GM21390 (cell line): ENCODE measurements at regions not wholly inside any gene's neighbourhood (a gene's known extent, or its start where the extent isn't known, plus 50 kb on each side); places are given as distances from the start of the nearest gene placed in this dataset.
A peak's percentile ranks its signal among the peaks of the same experiment; 100 is the strongest.
"Not testable (repeated sequence)": the region's sequence is repeated elsewhere in the genome, so short reads cannot be mapped to it uniquely, and the experiment has no call there.

Experiments
- ATAC-seq: cut with Tn5 transposase; IDR thresholded peaks from one replicate; pipeline ENCODE4 v1.9.1; 2021; ENCODE audit not compliant: unreplicated experiment

DNA sequence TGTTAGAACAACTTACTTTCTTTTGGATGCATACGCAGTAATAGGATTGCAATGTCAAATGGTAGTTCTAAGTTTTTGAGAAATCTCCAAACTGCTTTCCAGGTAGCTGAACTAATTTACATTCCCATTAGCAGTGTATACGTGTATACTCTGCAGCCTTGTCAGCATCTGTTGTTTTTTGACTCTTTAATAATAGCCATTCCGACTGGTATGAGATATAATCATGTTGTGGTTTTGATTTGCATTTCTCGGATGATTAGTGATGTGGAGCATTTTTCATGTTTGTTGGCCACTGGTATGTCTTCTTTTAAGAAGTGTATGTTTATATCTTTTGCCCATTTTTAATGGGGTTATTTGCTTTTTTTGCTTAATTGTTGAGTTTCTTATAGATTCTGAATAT lies 76.9 kb upstream of the HNRNPA1L2 start:
- peak; percentile 92 for ATAC-seq

DNA sequence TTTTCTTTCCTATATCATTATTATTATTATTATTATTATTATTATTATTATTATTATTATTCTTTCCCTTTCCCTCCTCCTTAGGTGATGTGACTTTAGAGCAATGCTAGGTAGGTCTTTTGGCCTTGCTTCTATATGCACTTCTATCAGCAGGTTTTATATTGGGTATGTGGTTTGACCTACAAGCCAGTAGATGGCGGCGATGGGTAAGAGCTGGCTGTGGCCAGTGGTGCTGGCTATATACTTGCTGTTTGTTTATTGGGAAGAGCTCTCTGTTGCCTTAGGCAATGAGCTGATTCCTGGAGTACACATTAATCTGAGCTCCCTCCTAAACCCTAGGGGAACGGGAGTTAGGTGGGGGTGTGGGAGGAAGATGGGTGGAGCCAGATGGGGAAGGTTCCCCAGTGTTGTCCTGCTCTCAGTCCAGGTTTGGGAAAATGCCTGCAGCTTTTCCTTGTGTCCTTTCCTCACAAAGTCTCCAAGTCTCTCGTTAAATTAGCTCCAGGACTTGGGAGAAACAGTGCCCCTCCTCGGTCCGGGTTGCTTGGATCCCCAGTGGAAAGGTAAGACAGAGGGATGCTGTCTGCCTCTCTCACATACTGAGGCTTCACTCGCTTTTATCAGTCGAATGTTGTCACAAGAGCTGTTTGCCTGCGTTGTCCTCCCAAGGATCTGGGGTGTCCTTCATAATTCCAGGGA lies 72.2 kb upstream of the HNRNPA1L2 start:
- peak; percentile 69 for ATAC-seq

DNA sequence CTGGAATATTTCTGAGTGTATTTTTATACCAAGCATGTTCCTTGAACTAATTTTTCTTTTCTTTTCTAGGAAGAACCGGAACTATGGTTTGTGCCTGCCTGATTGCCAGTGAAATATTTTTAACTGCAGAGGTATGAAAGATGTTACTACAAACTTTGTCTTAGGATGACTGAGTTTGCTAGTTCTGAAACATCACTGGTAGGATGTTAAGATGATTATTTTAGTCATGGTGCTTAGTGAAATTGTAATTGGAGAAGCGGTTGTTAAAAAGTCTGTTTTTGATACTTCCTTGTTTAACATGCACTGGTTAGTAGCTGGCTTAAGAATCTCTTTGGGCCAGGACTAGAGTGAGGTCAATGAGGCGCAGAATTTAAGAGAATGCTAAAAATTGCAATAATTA lies 71.1 kb upstream of the HNRNPA1L2 start:
- ATAC-seq = not testable (repeated sequence)

DNA sequence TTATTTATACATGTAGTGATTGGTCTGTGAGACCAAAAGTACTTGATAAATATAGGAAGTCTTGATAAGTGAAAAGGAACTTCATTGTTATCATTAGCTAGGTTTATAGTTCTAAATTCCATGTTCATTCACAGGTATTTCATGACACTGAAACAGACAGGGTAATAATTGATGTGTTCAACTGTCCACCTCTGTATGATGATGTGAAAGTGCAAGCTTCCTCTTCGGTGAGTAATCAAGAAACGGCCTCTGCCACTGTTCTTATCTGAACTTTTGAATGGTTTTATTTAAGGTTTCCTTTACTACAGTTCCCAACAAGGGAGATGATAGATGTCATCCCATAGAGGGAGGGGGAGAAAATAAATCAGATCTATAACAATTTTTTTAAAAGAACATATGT lies 59.3 kb upstream of the HNRNPA1L2 start:
- ATAC-seq = peak; percentile 97
